ENCODE measurements at regions not wholly inside any gene's neighbourhood (a gene's known extent, or its start where the extent isn't known, plus 50 kb on each side); places are given as distances from the start of the nearest gene placed in this dataset.

DNA sequence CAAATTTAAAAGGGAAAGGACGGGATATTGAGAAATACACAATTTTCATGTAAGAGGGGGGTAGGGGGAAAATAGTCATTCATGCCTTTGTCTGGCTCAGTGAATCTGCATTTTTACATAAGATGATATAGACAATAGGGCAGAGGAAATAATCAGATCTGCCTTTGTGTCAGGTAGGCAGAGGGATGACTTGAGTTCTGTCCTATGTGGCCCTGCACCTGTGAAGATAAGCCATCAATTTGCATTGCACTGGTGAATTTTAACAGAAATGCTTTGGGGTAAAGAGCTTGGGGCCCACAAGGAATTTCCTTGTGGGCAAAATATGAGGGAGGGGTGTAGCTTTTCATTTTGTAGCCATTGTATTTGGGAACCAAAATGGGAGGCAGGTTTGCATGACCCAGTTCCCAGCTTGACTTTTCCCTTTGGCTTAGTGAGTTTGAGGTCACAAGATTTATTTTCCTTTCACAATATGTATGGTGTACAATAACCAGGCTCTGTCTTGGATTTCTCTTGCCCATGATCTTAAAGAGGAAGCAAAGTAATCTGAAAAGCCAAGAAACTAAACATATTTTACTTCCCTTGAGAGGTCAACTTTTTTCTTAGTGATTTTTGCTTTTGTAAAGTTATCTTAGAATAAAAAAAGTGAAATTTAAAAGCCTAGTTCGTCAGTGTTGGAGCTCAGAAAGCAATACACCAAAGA, 77.7 kb upstream of the SORL1 start:
- no peak overlapping the region for H3K27ac ChIP-seq (ENCODE audit: extremely low read depth, low read depth, low read length)
- H3K4me3 ChIP-seq (ENCODE audit: low read depth, low read length): no peak overlapping the region
- no peaks in the 10 kb centered on the region for H3K36me3 ChIP-seq (ENCODE audit: control insufficient read depth in 2 of 2, insufficient read depth in 1 of 2, low read length in 2 of 2)
- no peak for TF ChIP-seq ZNF239 (tag by site-specific recombination; IDR thresholded peaks at IDR 0.05)
- no peak for TF ChIP-seq ZNF138 (tag by site-specific recombination; IDR thresholded peaks at IDR 0.05; ENCODE audit: borderline replicate concordance)
- no peak for TF ChIP-seq ZNF558 (tag by site-specific recombination; IDR thresholded peaks at IDR 0.05)
- ChIA-PET CTCF (interaction anchor here (0.5 to 0.6 kb wide), 2 partner anchors 42 to 60 kb away, joined by 3 to 7 read pairs; no protein-coding TSS in a partner anchor), POLR2A (no interaction called here)
- H3K4me1 ChIP-seq (ENCODE audit: control insufficient read depth, insufficient read depth, low read length): no peaks in the 10 kb centered on the region
- no peaks in the 10 kb centered on the region for H3K9me3 ChIP-seq (ENCODE audit: control insufficient read depth, insufficient read depth, low read depth, low read length)

DNA sequence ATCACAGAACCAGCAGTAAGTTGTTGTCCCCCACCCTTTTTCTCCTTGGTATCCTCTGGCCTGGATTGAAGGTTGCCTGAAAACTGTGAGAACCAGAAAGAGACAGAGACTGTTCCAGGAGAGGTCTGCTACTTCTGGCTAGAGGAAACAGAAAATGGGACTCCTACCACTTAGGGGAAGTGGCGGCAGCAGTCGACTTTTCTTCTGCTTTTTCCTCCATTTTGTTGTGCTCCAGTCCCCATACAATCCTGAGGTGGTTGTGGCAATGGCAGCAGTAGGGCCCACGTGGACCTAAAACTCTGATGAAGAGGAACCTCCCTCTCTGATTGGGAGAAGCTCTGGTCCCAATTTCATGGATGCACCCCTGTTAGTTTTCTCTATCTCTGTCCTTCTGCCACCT, 76.0 kb upstream of the SORL1 start:
- TF ChIP-seq, protein P1, sequence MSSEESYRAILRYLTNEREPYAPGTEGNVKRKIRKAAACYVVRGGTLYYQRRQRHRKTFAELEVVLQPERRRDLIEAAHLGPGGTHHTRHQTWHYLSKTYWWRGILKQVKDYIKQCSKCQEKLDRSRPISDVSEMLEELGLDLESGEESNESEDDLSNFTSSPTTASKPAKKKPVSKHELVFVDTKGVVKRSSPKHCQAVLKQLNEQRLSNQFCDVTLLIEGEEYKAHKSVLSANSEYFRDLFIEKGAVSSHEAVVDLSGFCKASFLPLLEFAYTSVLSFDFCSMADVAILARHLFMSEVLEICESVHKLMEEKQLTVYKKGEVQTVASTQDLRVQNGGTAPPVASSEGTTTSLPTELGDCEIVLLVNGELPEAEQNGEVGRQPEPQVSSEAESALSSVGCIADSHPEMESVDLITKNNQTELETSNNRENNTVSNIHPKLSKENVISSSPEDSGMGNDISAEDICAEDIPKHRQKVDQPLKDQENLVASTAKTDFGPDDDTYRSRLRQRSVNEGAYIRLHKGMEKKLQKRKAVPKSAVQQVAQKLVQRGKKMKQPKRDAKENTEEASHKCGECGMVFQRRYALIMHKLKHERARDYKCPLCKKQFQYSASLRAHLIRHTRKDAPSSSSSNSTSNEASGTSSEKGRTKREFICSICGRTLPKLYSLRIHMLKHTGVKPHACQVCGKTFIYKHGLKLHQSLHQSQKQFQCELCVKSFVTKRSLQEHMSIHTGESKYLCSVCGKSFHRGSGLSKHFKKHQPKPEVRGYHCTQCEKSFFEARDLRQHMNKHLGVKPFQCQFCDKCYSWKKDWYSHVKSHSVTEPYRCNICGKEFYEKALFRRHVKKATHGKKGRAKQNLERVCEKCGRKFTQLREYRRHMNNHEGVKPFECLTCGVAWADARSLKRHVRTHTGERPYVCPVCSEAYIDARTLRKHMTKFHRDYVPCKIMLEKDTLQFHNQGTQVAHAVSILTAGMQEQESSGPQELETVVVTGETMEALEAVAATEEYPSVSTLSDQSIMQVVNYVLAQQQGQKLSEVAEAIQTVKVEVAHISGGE (tag by site-specific recombination; conservative IDR thresholded peaks at IDR 0.05; ENCODE audit: low read depth): no peak
- no peak for TF ChIP-seq ZSCAN23 (tag by site-specific recombination; IDR thresholded peaks at IDR 0.05)
- TF ChIP-seq WT1 (tag by site-specific recombination; IDR thresholded peaks at IDR 0.05): no peak
- TF ChIP-seq, protein P2, sequence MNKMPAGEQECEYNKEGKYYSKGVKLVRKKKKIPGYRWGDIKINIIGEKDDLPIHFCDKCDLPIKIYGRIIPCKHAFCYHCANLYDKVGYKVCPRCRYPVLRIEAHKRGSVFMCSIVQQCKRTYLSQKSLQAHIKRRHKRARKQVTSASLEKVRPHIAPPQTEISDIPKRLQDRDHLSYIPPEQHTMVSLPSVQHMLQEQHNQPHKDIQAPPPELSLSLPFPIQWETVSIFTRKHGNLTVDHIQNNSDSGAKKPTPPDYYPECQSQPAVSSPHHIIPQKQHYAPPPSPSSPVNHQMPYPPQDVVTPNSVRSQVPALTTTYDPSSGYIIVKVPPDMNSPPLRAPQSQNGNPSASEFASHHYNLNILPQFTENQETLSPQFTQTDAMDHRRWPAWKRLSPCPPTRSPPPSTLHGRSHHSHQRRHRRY (tag by site-specific recombination; IDR thresholded peaks at IDR 0.05): no peak
- TF ChIP-seq ZNF335 (tag by site-specific recombination; conservative IDR thresholded peaks at IDR 0.05): no peak
- no peak for TF ChIP-seq ZNF133 (tag by site-specific recombination; IDR thresholded peaks at IDR 0.05)
- TF ChIP-seq ZNF701 (tag by site-specific recombination; IDR thresholded peaks at IDR 0.05): no peak
- TF ChIP-seq ZNF146 (tag by site-specific recombination; IDR thresholded peaks at IDR 0.05): no peak
- TF ChIP-seq, protein P3, sequence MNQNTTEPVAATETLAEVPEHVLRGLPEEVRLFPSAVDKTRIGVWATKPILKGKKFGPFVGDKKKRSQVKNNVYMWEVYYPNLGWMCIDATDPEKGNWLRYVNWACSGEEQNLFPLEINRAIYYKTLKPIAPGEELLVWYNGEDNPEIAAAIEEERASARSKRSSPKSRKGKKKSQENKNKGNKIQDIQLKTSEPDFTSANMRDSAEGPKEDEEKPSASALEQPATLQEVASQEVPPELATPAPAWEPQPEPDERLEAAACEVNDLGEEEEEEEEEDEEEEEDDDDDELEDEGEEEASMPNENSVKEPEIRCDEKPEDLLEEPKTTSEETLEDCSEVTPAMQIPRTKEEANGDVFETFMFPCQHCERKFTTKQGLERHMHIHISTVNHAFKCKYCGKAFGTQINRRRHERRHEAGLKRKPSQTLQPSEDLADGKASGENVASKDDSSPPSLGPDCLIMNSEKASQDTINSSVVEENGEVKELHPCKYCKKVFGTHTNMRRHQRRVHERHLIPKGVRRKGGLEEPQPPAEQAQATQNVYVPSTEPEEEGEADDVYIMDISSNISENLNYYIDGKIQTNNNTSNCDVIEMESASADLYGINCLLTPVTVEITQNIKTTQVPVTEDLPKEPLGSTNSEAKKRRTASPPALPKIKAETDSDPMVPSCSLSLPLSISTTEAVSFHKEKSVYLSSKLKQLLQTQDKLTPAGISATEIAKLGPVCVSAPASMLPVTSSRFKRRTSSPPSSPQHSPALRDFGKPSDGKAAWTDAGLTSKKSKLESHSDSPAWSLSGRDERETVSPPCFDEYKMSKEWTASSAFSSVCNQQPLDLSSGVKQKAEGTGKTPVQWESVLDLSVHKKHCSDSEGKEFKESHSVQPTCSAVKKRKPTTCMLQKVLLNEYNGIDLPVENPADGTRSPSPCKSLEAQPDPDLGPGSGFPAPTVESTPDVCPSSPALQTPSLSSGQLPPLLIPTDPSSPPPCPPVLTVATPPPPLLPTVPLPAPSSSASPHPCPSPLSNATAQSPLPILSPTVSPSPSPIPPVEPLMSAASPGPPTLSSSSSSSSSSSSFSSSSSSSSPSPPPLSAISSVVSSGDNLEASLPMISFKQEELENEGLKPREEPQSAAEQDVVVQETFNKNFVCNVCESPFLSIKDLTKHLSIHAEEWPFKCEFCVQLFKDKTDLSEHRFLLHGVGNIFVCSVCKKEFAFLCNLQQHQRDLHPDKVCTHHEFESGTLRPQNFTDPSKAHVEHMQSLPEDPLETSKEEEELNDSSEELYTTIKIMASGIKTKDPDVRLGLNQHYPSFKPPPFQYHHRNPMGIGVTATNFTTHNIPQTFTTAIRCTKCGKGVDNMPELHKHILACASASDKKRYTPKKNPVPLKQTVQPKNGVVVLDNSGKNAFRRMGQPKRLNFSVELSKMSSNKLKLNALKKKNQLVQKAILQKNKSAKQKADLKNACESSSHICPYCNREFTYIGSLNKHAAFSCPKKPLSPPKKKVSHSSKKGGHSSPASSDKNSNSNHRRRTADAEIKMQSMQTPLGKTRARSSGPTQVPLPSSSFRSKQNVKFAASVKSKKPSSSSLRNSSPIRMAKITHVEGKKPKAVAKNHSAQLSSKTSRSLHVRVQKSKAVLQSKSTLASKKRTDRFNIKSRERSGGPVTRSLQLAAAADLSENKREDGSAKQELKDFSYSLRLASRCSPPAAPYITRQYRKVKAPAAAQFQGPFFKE (tag by site-specific recombination; IDR thresholded peaks at IDR 0.05; ENCODE audit: borderline replicate concordance): no peak
- TF ChIP-seq PRDM1 (tag by site-specific recombination; IDR thresholded peaks at IDR 0.05): no peak
- TF ChIP-seq, protein P4, sequence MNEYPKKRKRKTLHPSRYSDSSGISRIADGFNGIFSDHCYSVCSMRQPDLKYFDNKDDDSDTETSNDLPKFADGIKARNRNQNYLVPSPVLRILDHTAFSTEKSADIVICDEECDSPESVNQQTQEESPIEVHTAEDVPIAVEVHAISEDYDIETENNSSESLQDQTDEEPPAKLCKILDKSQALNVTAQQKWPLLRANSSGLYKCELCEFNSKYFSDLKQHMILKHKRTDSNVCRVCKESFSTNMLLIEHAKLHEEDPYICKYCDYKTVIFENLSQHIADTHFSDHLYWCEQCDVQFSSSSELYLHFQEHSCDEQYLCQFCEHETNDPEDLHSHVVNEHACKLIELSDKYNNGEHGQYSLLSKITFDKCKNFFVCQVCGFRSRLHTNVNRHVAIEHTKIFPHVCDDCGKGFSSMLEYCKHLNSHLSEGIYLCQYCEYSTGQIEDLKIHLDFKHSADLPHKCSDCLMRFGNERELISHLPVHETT (tag by site-specific recombination; IDR thresholded peaks at IDR 0.05): no peak
- TF ChIP-seq, protein P5, sequence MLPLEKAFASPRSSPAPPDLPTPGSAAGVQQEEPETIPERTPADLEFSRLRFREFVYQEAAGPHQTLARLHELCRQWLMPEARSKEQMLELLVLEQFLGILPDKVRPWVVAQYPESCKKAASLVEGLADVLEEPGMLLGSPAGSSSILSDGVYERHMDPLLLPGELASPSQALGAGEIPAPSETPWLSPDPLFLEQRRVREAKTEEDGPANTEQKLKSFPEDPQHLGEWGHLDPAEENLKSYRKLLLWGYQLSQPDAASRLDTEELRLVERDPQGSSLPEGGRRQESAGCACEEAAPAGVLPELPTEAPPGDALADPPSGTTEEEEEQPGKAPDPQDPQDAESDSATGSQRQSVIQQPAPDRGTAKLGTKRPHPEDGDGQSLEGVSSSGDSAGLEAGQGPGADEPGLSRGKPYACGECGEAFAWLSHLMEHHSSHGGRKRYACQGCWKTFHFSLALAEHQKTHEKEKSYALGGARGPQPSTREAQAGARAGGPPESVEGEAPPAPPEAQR (tag by site-specific recombination; IDR thresholded peaks at IDR 0.05): no peak
- no peak for TF ChIP-seq KLF16 (tag by site-specific recombination; IDR thresholded peaks at IDR 0.05)
- no peak for TF ChIP-seq FEZF1 (tag by site-specific recombination; IDR thresholded peaks at IDR 0.05)
- TF ChIP-seq ZBTB8A (tag by site-specific recombination; IDR thresholded peaks at IDR 0.05): no peak
- Histone ChIP-seq H3K36me3 (ENCODE audit: control insufficient read depth in 2 of 2, insufficient read depth in 1 of 2, low read length in 2 of 2) (no peaks in the 10 kb centered on the region), H3K4me3 (ENCODE audit: low read depth, low read length) (no peak overlapping the region), H3K27ac (ENCODE audit: extremely low read depth, low read depth, low read length) (no peak overlapping the region), H3K9me3 (ENCODE audit: control insufficient read depth, insufficient read depth, low read depth, low read length) (no peaks in the 10 kb centered on the region), H3K4me1 (ENCODE audit: control insufficient read depth, insufficient read depth, low read length) (no peaks in the 10 kb centered on the region)
- POLR2A ChIA-PET: no interaction called here
- CTCF ChIA-PET: no interaction called here

All from HEK293 (cell line).